ENCODE measurements at regions not wholly inside any gene's neighbourhood (a gene's known extent, or its start where the extent isn't known, plus 50 kb on each side); places are given as distances from the start of the nearest gene placed in this dataset.

GRCh38 chr2:226636586-226636985 is 163.0 kb downstream of the IRS1 start:
- TF ChIP-seq POLR2A (IDR thresholded peaks at IDR 0.05; ENCODE audit: low read depth, low read length) (no peak), SPI1 (IDR thresholded peaks at IDR 0.05; ENCODE audit: low read depth, low read length) (no peak), TAF1 (IDR thresholded peaks at IDR 0.05; ENCODE audit: low read depth, low read length) (no peak), POLR2AphosphoS5 (IDR thresholded peaks at IDR 0.05; ENCODE audit: low read depth, low read length) (no peak), PAX5 (IDR thresholded peaks at IDR 0.05; ENCODE audit: insufficient read depth, low read length, severe bottlenecking) (no peak), POU2F2 (IDR thresholded peaks at IDR 0.05; ENCODE audit: low read depth, low read length) (no peak)
